Retinal pigment epithelial cell (primary cell): ENCODE measurements at regions not wholly inside any gene's neighbourhood (a gene's known extent, or its start where the extent isn't known, plus 50 kb on each side); places are given as distances from the start of the nearest gene placed in this dataset.

ENCODE experiments used
- DNase-seq: peaks from one replicate; pipeline ENCODE4 v3.0.0-alpha.2; 2010; ENCODE audit warnings: low read depth
- H3K4me3 ChIP-seq: 2 replicates; pipeline ENCODE4 v1.5.1; 2011; ENCODE audit warnings: mild to moderate bottlenecking, low read length, control low read depth, moderate library complexity
- TF ChIP-seq, protein P1 (sequence below): conservative IDR thresholded peaks from 2 replicates; pipeline ENCODE4 v1.5.1; 2011; ENCODE audit warnings: low read depth, low read length, control low read depth, inconsistent platforms

- DNase-seq, result no peak
- no peak overlapping the region for H3K4me3 ChIP-seq
- TF ChIP-seq, protein P1, sequence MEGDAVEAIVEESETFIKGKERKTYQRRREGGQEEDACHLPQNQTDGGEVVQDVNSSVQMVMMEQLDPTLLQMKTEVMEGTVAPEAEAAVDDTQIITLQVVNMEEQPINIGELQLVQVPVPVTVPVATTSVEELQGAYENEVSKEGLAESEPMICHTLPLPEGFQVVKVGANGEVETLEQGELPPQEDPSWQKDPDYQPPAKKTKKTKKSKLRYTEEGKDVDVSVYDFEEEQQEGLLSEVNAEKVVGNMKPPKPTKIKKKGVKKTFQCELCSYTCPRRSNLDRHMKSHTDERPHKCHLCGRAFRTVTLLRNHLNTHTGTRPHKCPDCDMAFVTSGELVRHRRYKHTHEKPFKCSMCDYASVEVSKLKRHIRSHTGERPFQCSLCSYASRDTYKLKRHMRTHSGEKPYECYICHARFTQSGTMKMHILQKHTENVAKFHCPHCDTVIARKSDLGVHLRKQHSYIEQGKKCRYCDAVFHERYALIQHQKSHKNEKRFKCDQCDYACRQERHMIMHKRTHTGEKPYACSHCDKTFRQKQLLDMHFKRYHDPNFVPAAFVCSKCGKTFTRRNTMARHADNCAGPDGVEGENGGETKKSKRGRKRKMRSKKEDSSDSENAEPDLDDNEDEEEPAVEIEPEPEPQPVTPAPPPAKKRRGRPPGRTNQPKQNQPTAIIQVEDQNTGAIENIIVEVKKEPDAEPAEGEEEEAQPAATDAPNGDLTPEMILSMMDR, result no peak
Measured at GRCh38 chr10:8227246-8227645, 172.8 kb downstream of the GATA3 start.

DNA sequence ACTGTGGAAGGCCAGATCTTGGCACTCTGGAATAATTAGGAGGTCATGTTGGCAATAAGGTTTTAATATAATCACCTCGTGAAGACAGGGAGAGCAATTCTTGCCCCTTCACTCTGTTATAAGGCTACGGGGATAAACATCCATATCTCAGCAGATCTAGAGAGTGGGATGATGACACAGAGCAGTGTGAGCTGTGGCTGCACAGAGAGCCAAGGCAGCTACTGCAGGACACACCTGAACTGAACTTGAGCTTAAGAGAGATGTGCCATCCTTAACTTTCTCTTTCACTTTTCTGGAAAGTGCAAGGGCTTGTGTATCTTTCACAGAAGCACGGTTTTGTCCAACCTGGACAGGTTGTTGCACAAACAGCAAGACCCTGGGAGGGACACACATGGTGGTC lies 174.7 kb downstream of the GATA3 start:
- TF ChIP-seq, protein P1, result no peak
- no peak overlapping the region for H3K4me3 ChIP-seq
- DNase-seq, result no peak

DNA sequence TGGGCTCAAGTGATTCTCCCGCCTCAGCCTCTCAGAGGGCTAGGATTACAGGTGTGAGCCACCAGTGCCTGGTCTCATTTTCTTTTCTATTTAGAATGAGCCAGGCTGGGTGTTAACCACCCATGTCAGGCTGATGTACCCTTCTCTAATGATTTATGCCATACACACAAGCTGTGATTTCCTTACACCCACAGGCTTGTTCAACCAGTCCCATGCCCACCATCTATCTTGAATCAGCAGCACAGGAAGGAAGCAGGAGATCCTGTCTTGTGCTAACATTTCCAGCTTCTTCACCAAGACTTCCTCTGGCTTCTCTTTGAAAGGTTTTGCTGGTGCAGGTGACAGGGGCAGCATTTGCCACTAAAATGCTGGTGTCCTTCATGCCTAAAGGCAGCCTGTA lies 176.4 kb downstream of the GATA3 start:
- TF ChIP-seq, protein P1, result no peak
- no peak overlapping the region for H3K4me3 ChIP-seq
- no peak for DNase-seq

GRCh38 chr10:8233049-8233448 lies 178.6 kb downstream of the GATA3 start:
- TF ChIP-seq, protein P1, result no peak
- DNase-seq, result no peak
- H3K4me3 ChIP-seq, result no peak overlapping the region

DNA sequence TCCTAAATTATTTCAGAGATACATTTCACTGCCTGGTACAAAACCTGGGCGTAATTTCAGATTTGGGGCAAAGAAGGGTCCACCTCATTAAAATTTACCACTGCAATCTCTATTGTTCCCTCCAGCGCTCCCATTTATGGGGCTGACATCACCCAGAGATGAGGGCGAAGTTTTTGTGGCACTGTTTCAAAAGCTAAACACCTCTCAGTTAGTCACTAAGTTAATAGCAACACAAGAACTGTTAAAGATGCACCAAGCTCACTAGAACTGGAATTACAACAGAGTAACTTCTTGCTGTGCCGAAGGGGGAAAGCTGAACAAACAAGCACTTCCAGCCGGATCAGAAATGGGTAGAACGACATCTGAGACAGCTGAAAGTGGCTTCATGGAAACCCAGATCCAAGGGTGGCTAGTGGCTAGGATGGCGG lies 179.4 kb downstream of the GATA3 start:
- TF ChIP-seq, protein P1, result no peak
- DNase-seq, result no peak
- no peak overlapping the region for H3K4me3 ChIP-seq

DNA sequence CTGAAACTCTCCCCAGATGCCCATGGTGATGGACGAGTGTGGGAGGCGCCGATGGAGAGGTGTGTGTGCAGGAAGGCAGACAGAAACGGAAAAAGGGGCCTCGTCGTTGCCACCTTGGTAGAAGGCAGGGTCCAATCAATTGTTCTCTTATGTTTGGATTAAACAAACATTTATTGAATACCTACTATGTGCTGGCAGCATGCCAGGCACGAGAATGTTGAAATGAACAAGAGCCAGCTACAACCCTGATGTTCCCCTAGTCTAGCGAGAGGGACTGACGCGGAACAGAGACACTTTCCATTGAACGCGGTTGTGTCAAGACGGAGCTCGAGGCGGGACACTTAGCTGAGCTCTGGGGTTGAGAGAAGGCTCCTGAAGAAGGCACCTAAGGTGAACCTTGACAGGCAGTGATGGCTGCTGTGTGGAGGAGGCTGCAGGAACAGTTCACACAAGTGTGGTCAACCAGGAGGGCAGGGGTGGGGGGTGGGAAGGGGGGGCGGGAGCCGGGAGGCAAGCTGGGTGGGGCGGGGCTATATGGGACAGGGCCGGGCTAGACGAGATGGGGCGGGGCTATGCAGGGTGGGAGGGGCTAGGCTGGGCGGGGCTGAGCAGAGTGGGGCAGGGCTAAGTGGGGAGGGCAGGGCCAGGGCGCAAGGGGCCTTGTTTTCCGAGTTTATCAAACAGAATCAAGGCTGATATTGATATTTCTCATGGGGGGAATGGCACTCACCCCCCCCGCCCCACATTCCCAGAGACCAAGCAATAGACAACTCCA lies 181.0 kb downstream of the GATA3 start:
- TF ChIP-seq, protein P1, result no peak
- no peak overlapping the region for H3K4me3 ChIP-seq
- DNase-seq, result no peak

DNA sequence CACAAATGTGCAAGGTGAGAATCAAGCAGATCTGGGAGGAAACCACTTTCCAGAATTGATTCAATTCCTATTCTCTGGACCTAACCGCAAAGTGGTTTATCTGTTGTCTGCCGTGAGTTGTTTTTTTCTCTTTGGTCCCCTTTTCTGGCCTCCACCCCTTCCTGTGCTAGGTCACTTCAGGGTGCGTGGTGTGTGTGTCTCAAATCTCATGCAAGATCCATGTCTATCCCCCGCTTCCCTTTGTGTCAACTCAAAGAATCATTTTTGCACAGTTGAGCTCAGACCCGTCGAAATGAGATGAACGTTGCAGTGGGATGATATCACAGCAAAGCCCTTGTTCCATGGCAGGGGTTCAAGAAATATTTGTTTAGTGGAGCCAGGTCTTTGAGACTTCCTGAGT lies 184.5 kb downstream of the GATA3 start:
- DNase-seq, result no peak
- TF ChIP-seq, protein P1, result no peak
- no peak overlapping the region for H3K4me3 ChIP-seq
